ENCODE measurements at regions not wholly inside any gene's neighbourhood (a gene's known extent, or its start where the extent isn't known, plus 50 kb on each side); places are given as distances from the start of the nearest gene placed in this dataset.

- H3K79me2 ChIP-seq (ENCODE audit: low read depth), result no peaks in the 10 kb centered on the region
- no peak for TF ChIP-seq CTCF (conservative IDR thresholded peaks at IDR 0.05)
- TF ChIP-seq EZH2 (IDR thresholded peaks at IDR 0.05; ENCODE audit: low read depth), result no peak
- ChIA-PET POLR2A (ENCODE audit: unreplicated experiment) (no interaction called here), CTCF (no interaction called here)
- BruUV-seq (replicated peaks), result no TSS peak
- no peak for DNase-seq
- H3K9me2 ChIP-seq (ENCODE audit: insufficient read depth), result no peaks in the 10 kb centered on the region
- no peak overlapping the region for H2AFZ ChIP-seq
- H3K4me2 ChIP-seq, result no peak overlapping the region
- H3K4me1 ChIP-seq (replicated peaks; ENCODE audit: insufficient read depth), result no peaks in the 10 kb centered on the region
- no peaks in the 10 kb centered on the region for H3K27me3 ChIP-seq (ENCODE audit: insufficient read depth, low read depth)
- intact Hi-C loops (cut with micrococcal nuclease; ENCODE audit: unreplicated experiment), result no loop called here
- no peak overlapping the region for H3K4me3 ChIP-seq
- H3K36me3 ChIP-seq (ENCODE audit: low read depth), result no peaks in the 10 kb centered on the region
- no peaks in the 10 kb centered on the region for H3F3A ChIP-seq (ENCODE audit: insufficient read depth, low read depth)
- H3K9me3 ChIP-seq (ENCODE audit: insufficient read depth, low read depth), result no peaks in the 10 kb centered on the region
- no peaks in the 10 kb centered on the region for H4K20me1 ChIP-seq (ENCODE audit: insufficient read depth)
- no peak overlapping the region for H3K27ac ChIP-seq
Observed at GRCh38 chr4:4771160-4771559, 88.3 kb upstream of the MSX1 start.

DNA sequence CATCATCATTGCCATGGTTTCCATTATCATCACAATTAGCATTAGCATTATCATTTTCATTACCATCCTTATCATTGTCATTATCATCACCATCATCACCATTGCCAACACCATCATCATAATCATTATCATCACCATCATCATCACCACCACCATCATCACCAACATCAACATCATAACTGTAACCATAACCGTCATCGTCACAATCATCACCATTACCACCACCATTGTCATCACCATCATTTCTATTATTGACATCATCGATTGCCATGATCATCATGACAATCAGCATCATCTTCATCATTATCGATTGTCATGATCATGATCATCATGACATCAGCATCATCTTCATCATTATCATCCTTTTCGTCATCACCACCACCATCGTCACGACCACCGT lies 88.9 kb upstream of the MSX1 start:
- DNase-seq, result no peak
- intact Hi-C loops (cut with micrococcal nuclease; ENCODE audit: unreplicated experiment), result no loop called here
- POLR2A ChIA-PET (ENCODE audit: unreplicated experiment), result no interaction called here
- no peaks in the 10 kb centered on the region for H3K27me3 ChIP-seq (ENCODE audit: insufficient read depth, low read depth)
- CTCF ChIA-PET, result no interaction called here
- H3K4me1 ChIP-seq (replicated peaks; ENCODE audit: insufficient read depth), result no peaks in the 10 kb centered on the region
- H2AFZ ChIP-seq, result no peak overlapping the region
- H3K79me2 ChIP-seq (ENCODE audit: low read depth), result no peaks in the 10 kb centered on the region
- H3K27ac ChIP-seq, result no peak overlapping the region
- H3K9me3 ChIP-seq (ENCODE audit: insufficient read depth, low read depth), result no peaks in the 10 kb centered on the region
- no peaks in the 10 kb centered on the region for H3K36me3 ChIP-seq (ENCODE audit: low read depth)
- H4K20me1 ChIP-seq (ENCODE audit: insufficient read depth), result no peaks in the 10 kb centered on the region
- no peak overlapping the region for H3K4me3 ChIP-seq
- H3K4me2 ChIP-seq, result no peak overlapping the region
- TF ChIP-seq EZH2 (IDR thresholded peaks at IDR 0.05; ENCODE audit: low read depth), result no peak
- TF ChIP-seq CTCF (conservative IDR thresholded peaks at IDR 0.05), result no peak
- BruUV-seq (replicated peaks), result no TSS peak
- H3K9me2 ChIP-seq (ENCODE audit: insufficient read depth), result no peaks in the 10 kb centered on the region
- no peaks in the 10 kb centered on the region for H3F3A ChIP-seq (ENCODE audit: insufficient read depth, low read depth)

DNA sequence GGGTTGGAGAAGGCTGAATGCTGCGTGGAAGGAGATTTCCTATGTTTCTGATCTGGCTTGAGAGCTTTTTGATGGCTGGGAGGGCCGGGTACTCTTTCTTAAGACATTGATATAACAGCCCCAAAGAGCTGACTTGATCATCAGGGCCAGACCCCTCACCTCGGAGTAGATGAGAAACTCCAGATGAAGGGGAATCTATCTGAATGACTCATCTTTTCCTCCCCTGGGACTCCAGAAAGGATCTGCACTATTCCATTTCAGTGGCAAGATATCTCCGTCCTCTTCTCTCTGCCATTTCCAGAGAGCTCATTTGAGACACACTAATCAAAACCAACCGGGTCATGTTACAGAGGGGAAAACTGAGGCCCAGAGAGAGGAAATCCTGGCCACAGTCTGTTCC lies 92.9 kb upstream of the MSX1 start:
- Histone ChIP-seq H3K4me3 (no peak overlapping the region), H3K79me2 (ENCODE audit: low read depth) (no peaks in the 10 kb centered on the region), H3K27me3 (ENCODE audit: insufficient read depth, low read depth) (no peaks in the 10 kb centered on the region), H2AFZ (no peak overlapping the region), H3K4me1 (replicated peaks; ENCODE audit: insufficient read depth) (peaks cover 28% of the 10 kb centered on the region), H4K20me1 (ENCODE audit: insufficient read depth) (no peaks in the 10 kb centered on the region), H3K9me2 (ENCODE audit: insufficient read depth) (no peaks in the 10 kb centered on the region), H3K9me3 (ENCODE audit: insufficient read depth, low read depth) (no peaks in the 10 kb centered on the region), H3K27ac (no peak overlapping the region), H3K36me3 (ENCODE audit: low read depth) (no peaks in the 10 kb centered on the region), H3K4me2 (no peak overlapping the region), H3F3A (ENCODE audit: insufficient read depth, low read depth) (peaks cover 15% of the 10 kb centered on the region)
- TF ChIP-seq EZH2 (IDR thresholded peaks at IDR 0.05; ENCODE audit: low read depth) (no peak), CTCF (conservative IDR thresholded peaks at IDR 0.05) (no peak)
- intact Hi-C loops (cut with micrococcal nuclease; ENCODE audit: unreplicated experiment), result no loop called here
- no peak for DNase-seq
- ChIA-PET CTCF (no interaction called here), POLR2A (ENCODE audit: unreplicated experiment) (no interaction called here)
- no TSS peak for BruUV-seq (replicated peaks)

Measured in PC-9 (cell line).